Liver (tissue), 8 donors: ENCODE measurements at regions not wholly inside any gene's neighbourhood (a gene's known extent, or its start where the extent isn't known, plus 50 kb on each side); places are given as distances from the start of the nearest gene placed in this dataset.

Experiments used
- DNase-seq: peaks from one replicate; pipeline ENCODE4 v3.0.0-alpha.2; 2017; ENCODE audit warnings: low spot score
- H3K27ac ChIP-seq, 2 donors: one replicate each; pipeline ENCODE4 v1.7.0; 2013; ENCODE audit warnings: inconsistent platforms in 2 of 2, low read length in 2 of 2, control low read depth in 1 of 2, low read depth in 1 of 2, mild to moderate bottlenecking in 1 of 2
- H3K27me3 ChIP-seq, 4 donors: one replicate each; pipeline versions ENCODE4 v1.6.1 to v1.7.0; 2013; ENCODE audit warnings: low read length in 3 of 4, inconsistent platforms in 1 of 4, mild to moderate bottlenecking in 1 of 4, moderate library complexity in 1 of 4; ENCODE audit not compliant: control insufficient read depth in 4 of 4, insufficient read depth in 4 of 4
- H3K36me3 ChIP-seq, 4 donors: one replicate each; pipeline versions ENCODE4 v1.6.1 to v1.7.0; 2013; ENCODE audit warnings: low read length in 3 of 4, mild to moderate bottlenecking in 3 of 4, low read depth in 1 of 4, moderate library complexity in 1 of 4; ENCODE audit not compliant: control insufficient read depth in 4 of 4, insufficient read depth in 3 of 4
- H3K4me1 ChIP-seq, 4 donors: one replicate each; pipeline versions ENCODE4 v1.6.1 to v1.7.0; 2013; ENCODE audit warnings: low read length in 3 of 4, mild to moderate bottlenecking in 3 of 4, moderate library complexity in 1 of 4; ENCODE audit not compliant: control insufficient read depth in 4 of 4, insufficient read depth in 4 of 4
- H3K4me3 ChIP-seq, 3 donors: one replicate each; pipeline versions ENCODE4 v1.6.1 to v1.7.0; 2013; ENCODE audit warnings: low read length in 3 of 3, control low read depth in 1 of 3, low read depth in 1 of 3, mild to moderate bottlenecking in 1 of 3
- H3K9ac ChIP-seq, 2 donors: one replicate each; pipeline ENCODE4 v1.7.0; 2013; ENCODE audit warnings: low read length in 2 of 2, mild to moderate bottlenecking in 2 of 2, moderate library complexity in 2 of 2, control low read depth in 1 of 2, low read depth in 1 of 2
- H3K9me3 ChIP-seq, 4 donors: one replicate each; pipeline versions ENCODE4 v1.6.1 to v1.7.0; 2013; ENCODE audit warnings: low read length in 3 of 4; ENCODE audit not compliant: control insufficient read depth in 4 of 4
- CTCF ChIP-seq: fragments of 150-350 bp; IDR thresholded peaks from 2 replicates; pipeline ENCODE4 v1.5.1; 2017; ENCODE audit warnings: improper control_type of control experiment, low read depth, low read length; ENCODE audit not compliant: missing input control
- FOXA1 ChIP-seq: IDR thresholded peaks from 2 replicates; pipeline ENCODE4 v1.6.1; 2016; ENCODE audit warnings: antibody characterized with exemption
- FOXA2 ChIP-seq: IDR thresholded peaks from 2 replicates; pipeline ENCODE4 v1.6.1; 2016; ENCODE audit warnings: antibody characterized with exemption
- GABPA ChIP-seq, 2 donors: IDR thresholded peaks in 1 of 2; conservative IDR thresholded peaks in 1 of 2; 2 replicates each; pipeline ENCODE4 v1.6.1; 2016; ENCODE audit warnings: antibody characterized with exemption in 2 of 2, mild to moderate bottlenecking in 1 of 2, moderate library complexity in 1 of 2
- HNF4A ChIP-seq, 2 donors: conservative IDR thresholded peaks; 2 replicates each; pipeline ENCODE4 v1.6.1; 2016; ENCODE audit warnings: antibody characterized with exemption in 2 of 2, mild to moderate bottlenecking in 2 of 2
- HNF4G ChIP-seq: IDR thresholded peaks from 2 replicates; pipeline ENCODE4 v1.6.1; 2016; ENCODE audit warnings: antibody characterized with exemption
- JUND ChIP-seq, 2 donors: IDR thresholded peaks; 2 replicates each; pipeline ENCODE4 v1.6.1; 2016; ENCODE audit warnings: antibody characterized with exemption in 2 of 2
- NR2F2 ChIP-seq: IDR thresholded peaks from 2 replicates; pipeline ENCODE4 v1.6.1; 2016; ENCODE audit warnings: antibody characterized with exemption
- RAD21 ChIP-seq, 2 donors: IDR thresholded peaks; 2 replicates each; pipeline ENCODE4 v1.6.1; 2016; ENCODE audit warnings: antibody characterized with exemption in 2 of 2, mild to moderate bottlenecking in 2 of 2
- RXRA ChIP-seq, 2 donors: IDR thresholded peaks; 2 replicates each; pipeline ENCODE4 v1.6.1; 2017 to 2018; ENCODE audit warnings: antibody characterized with exemption in 2 of 2, mild to moderate bottlenecking in 1 of 2
- SP1 ChIP-seq: IDR thresholded peaks from 2 replicates; pipeline ENCODE4 v1.6.1; 2018; ENCODE audit warnings: antibody characterized with exemption, mild to moderate bottlenecking
- TAF1 ChIP-seq: conservative IDR thresholded peaks from 2 replicates; pipeline ENCODE4 v1.6.1; 2016; ENCODE audit warnings: antibody characterized with exemption, mild to moderate bottlenecking
- YY1 ChIP-seq: IDR thresholded peaks from 2 replicates; pipeline ENCODE4 v1.6.1; 2016; ENCODE audit warnings: antibody characterized with exemption, mild to moderate bottlenecking
- WGBS: extraction: QIAGEN DNeasy Blood & Tissue Kit; methylation state at CpG from one replicate; pipeline ENCODE4 v1.1.7; 2013; 5-methylcytosine and 5-hydroxymethylcytosine counted together
- TF ChIP-seq, protein P1 (sequence below): IDR thresholded peaks from 2 replicates; pipeline ENCODE4 v1.6.1; 2016; ENCODE audit warnings: antibody characterized with exemption
- TF ChIP-seq, protein P2 (sequence below): IDR thresholded peaks from 2 replicates; pipeline ENCODE4 v1.6.1; 2016; ENCODE audit warnings: antibody characterized with exemption
- TF ChIP-seq, protein P3 (sequence below): IDR thresholded peaks from 2 replicates; pipeline ENCODE4 v1.6.1; 2016; ENCODE audit warnings: antibody characterized with exemption
- donor health status: healthy.
- donor health status: healthy.
- donor health status: healthy.
- donor health status: healthy.
- donor health status: healthy.

DNA sequence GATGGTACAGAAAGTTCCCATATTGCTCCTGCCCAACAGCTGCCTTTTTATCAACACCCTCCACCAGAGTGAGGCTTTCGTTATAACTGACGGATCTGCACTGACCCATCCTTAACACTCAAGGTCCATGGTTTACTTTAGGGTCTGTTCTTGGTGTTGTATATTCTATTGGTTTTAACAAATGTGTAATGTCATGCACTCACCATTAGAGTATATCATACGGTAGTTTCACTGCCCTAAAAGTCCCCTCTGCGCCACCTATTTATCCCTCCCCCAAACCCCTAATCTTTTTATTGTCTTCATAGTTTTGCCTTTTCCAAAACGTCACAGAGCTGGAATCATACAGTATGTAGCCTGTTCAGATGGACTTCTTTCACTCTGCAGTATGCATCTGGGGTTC lies 102.8 kb upstream of the TNS3 start:
- WGBS = 91% methylated on average over 5 of the region's 5 CpGs
- Histone ChIP-seq H3K27me3 (no peaks in the 10 kb centered on the region), H3K27ac (no peak overlapping the region), H3K9ac (no peak overlapping the region), H3K4me3 (no peak overlapping the region), H3K9me3 (no peaks in the 10 kb centered on the region), H3K36me3 (no peaks in the 10 kb centered on the region), H3K4me1 (no peaks in the 10 kb centered on the region)
- TF ChIP-seq CTCF = no peak
- TF ChIP-seq, protein P1, sequence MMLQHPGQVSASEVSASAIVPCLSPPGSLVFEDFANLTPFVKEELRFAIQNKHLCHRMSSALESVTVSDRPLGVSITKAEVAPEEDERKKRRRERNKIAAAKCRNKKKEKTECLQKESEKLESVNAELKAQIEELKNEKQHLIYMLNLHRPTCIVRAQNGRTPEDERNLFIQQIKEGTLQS = no peak
- no peak for TF ChIP-seq RAD21 (IDR thresholded peaks at IDR 0.05)
- no peak for TF ChIP-seq YY1
- TF ChIP-seq JUND (IDR thresholded peaks at IDR 0.05) = no peak
- DNase-seq = no peak

- TF ChIP-seq SP1 (no peak), GABPA (IDR thresholded peaks at IDR 0.05 in 1 of 2, conservative IDR thresholded peaks at IDR 0.05 in 1 of 2) (no peak), JUND (IDR thresholded peaks at IDR 0.05) (no peak), FOXA2 (no peak), HNF4G (no peak), CTCF (no peak)
- TF ChIP-seq, protein P2, sequence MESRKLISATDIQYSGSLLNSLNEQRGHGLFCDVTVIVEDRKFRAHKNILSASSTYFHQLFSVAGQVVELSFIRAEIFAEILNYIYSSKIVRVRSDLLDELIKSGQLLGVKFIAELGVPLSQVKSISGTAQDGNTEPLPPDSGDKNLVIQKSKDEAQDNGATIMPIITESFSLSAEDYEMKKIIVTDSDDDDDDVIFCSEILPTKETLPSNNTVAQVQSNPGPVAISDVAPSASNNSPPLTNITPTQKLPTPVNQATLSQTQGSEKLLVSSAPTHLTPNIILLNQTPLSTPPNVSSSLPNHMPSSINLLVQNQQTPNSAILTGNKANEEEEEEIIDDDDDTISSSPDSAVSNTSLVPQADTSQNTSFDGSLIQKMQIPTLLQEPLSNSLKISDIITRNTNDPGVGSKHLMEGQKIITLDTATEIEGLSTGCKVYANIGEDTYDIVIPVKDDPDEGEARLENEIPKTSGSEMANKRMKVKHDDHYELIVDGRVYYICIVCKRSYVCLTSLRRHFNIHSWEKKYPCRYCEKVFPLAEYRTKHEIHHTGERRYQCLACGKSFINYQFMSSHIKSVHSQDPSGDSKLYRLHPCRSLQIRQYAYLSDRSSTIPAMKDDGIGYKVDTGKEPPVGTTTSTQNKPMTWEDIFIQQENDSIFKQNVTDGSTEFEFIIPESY = no peak
- no peak for DNase-seq
- Histone ChIP-seq H3K27ac (no peak overlapping the region), H3K4me3 (no peak overlapping the region), H3K9ac (no peak overlapping the region), H3K9me3 (no peaks in the 10 kb centered on the region), H3K4me1 (no peaks in the 10 kb centered on the region), H3K27me3 (no peaks in the 10 kb centered on the region), H3K36me3 (no peaks in the 10 kb centered on the region)
- 94% methylated on average over 6 of the region's 6 CpGs for WGBS
Observed at GRCh38 chr7:47683485-47683898, 101.6 kb upstream of the TNS3 start.

GRCh38 chr7:47682874-47683273 lies 101.0 kb upstream of the TNS3 start:
- no peaks in the 10 kb centered on the region for H3K9me3 ChIP-seq
- H3K4me3 ChIP-seq = no peak overlapping the region
- TF ChIP-seq RXRA (IDR thresholded peaks at IDR 0.05) (no peak), GABPA (IDR thresholded peaks at IDR 0.05 in 1 of 2, conservative IDR thresholded peaks at IDR 0.05 in 1 of 2) (no peak), HNF4G (no peak), JUND (IDR thresholded peaks at IDR 0.05) (no peak), CTCF (no peak), TAF1 (no peak), SP1 (no peak), FOXA2 (no peak), FOXA1 (no peak), HNF4A (conservative IDR thresholded peaks at IDR 0.05) (no peak), NR2F2 (no peak)
- TF ChIP-seq, protein P2 = no peak
- TF ChIP-seq, protein P1 = no peak
- TF ChIP-seq, protein P3, sequence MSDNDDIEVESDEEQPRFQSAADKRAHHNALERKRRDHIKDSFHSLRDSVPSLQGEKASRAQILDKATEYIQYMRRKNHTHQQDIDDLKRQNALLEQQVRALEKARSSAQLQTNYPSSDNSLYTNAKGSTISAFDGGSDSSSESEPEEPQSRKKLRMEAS = no peak
- H3K27ac ChIP-seq = no peak overlapping the region
- no peaks in the 10 kb centered on the region for H3K4me1 ChIP-seq
- H3K36me3 ChIP-seq = no peaks in the 10 kb centered on the region
- no peak overlapping the region for H3K9ac ChIP-seq
- no peaks in the 10 kb centered on the region for H3K27me3 ChIP-seq
- DNase-seq = no peak
- WGBS = 95% methylated on average over 6 of the region's 6 CpGs
